GM12892 (cell line): ENCODE measurements at regions not wholly inside any gene's neighbourhood (a gene's known extent, or its start where the extent isn't known, plus 50 kb on each side); places are given as distances from the start of the nearest gene placed in this dataset.

ENCODE experiments used
- POLR2A ChIP-seq: IDR thresholded peaks from 2 replicates; pipeline ENCODE4 v1.6.1; 2011; ENCODE audit warnings: low read depth, low read length, control low read depth
- POLR2AphosphoS5 ChIP-seq: IDR thresholded peaks from 2 replicates; pipeline ENCODE4 v1.6.1; 2011; ENCODE audit warnings: low read depth, low read length, control low read depth
- TAF1 ChIP-seq: IDR thresholded peaks from 2 replicates; pipeline ENCODE4 v1.6.1; 2011; ENCODE audit warnings: low read depth, mild to moderate bottlenecking, control low read depth, low read length, borderline replicate concordance

- TF ChIP-seq POLR2AphosphoS5 (no peak), POLR2A (no peak), TAF1 (no peak)
Measured at GRCh38 chr2:64809216-64809615, 155.5 kb upstream of the SERTAD2 start.
